Endothelial cell of umbilical vein (primary cell): ENCODE measurements at regions not wholly inside any gene's neighbourhood (a gene's known extent, or its start where the extent isn't known, plus 50 kb on each side); places are given as distances from the start of the nearest gene placed in this dataset.

Experiments used
- BruUV-seq: library from RNA; stranded (reverse); fragments of 400-500 nt; replicated peaks from 2 replicates; lab custom pipeline; 2021; lab: Mats Ljungman, UMichigan
- CTCF ChIA-PET: fragments of 300-600, 350-600 bp; sonication (Branson Sonifier 250); formaldehyde crosslinking; loops from one replicate; lab custom pipeline; 2021; ENCODE audit warnings: antibody characterized with exemption, inconsistent platforms; lab: Charles Lee
- POLR2A ChIA-PET: fragments of 300-600, 350-600 bp; sonication (Branson Sonifier 250); formaldehyde crosslinking; loops from one replicate; lab custom pipeline; 2021; ENCODE audit warnings: antibody characterized with exemption, inconsistent platforms; lab: Charles Lee
- DNase-seq: peaks from one replicate; pipeline ENCODE4 v3.0.0-alpha.2; 2011; ENCODE audit warnings: low read depth, low spot score
- FAIRE-seq: peaks from 2 replicates; lab custom pipeline; 2011; peaks lifted over from hg19 to GRCh38; lab: Jason Lieb, UNC
- H2AFZ ChIP-seq: 2 replicates; pipeline ENCODE4 v1.6.0; 2012; ENCODE audit warnings: low read depth, low read length, control low read depth, inconsistent platforms
- H3K27ac ChIP-seq: 2 replicates; pipeline ENCODE4 v1.5.1; 2011; ENCODE audit warnings: low read depth, mild to moderate bottlenecking, control low read depth, low read length, moderate library complexity; ENCODE audit not compliant: insufficient read depth
- H3K27me3 ChIP-seq, 2 experiments: 2 replicates each; pipeline versions ENCODE4 v1.6.0 to v1.6.1; 2011; ENCODE audit warnings: low read length in 2 of 2, mixed read lengths in 1 of 2; ENCODE audit not compliant: control insufficient read depth in 2 of 2, insufficient read depth in 2 of 2
- H3K36me3 ChIP-seq, 2 experiments: 2 replicates in 1 of 2; 3 replicates in 1 of 2; pipeline ENCODE4 v1.5.1; 2011; ENCODE audit warnings: low read length in 2 of 2, mild to moderate bottlenecking in 1 of 2, moderate library complexity in 1 of 2; ENCODE audit not compliant: control insufficient read depth in 2 of 2, insufficient read depth in 2 of 2; ENCODE audit errors: extremely low read depth in 1 of 2
- H3K4me1 ChIP-seq: 3 replicates; pipeline ENCODE4 v1.5.1; 2011; ENCODE audit warnings: mild to moderate bottlenecking, low read length; ENCODE audit not compliant: control insufficient read depth, insufficient read depth; ENCODE audit errors: extremely low read depth
- H3K4me2 ChIP-seq: 2 replicates; pipeline ENCODE4 v1.6.1; 2011; ENCODE audit warnings: low read length, control low read depth, mixed read lengths; ENCODE audit not compliant: insufficient read depth
- H3K4me3 ChIP-seq, 3 experiments: fragments of 200-600 bp in 1 of 3; sonication (generic), shearing (Covaris generic) in 1 of 3; replicated peaks in 1 of 3; 2 replicates each; pipeline ENCODE4 v1.5.1; 2011 to 2016; ENCODE audit warnings: control low read depth in 3 of 3, low read length in 3 of 3, mild to moderate bottlenecking in 2 of 3, inconsistent platforms in 1 of 3, low read depth in 1 of 3, moderate library complexity in 1 of 3; ENCODE audit not compliant: insufficient read depth in 1 of 3
- H3K79me2 ChIP-seq: 2 replicates; pipeline ENCODE4 v1.6.0; 2012; ENCODE audit warnings: low read length, inconsistent platforms; ENCODE audit not compliant: control insufficient read depth, insufficient read depth
- H3K9ac ChIP-seq: replicated peaks from 2 replicates; pipeline ENCODE3; 2011; ENCODE audit warnings: low read length, control low read depth; ENCODE audit not compliant: insufficient read depth; ENCODE audit errors: extremely low read depth
- H3K9me1 ChIP-seq: replicated peaks from 3 replicates; pipeline ENCODE4 v1.6.0; 2011; ENCODE audit warnings: mild to moderate bottlenecking, low read length; ENCODE audit not compliant: control insufficient read depth, insufficient read depth; ENCODE audit errors: extremely low read depth
- H3K9me3 ChIP-seq: replicated peaks from 2 replicates; pipeline ENCODE4 v1.5.1; 2012; ENCODE audit warnings: low read length, inconsistent platforms; ENCODE audit not compliant: control insufficient read depth, insufficient read depth
- H4K20me1 ChIP-seq: replicated peaks from 2 replicates; pipeline ENCODE3; 2011; ENCODE audit warnings: mild to moderate bottlenecking, low read length; ENCODE audit not compliant: control insufficient read depth, insufficient read depth; ENCODE audit errors: extremely low read depth
- EZH2 ChIP-seq: IDR thresholded peaks from 2 replicates; pipeline ENCODE4 v1.6.1; 2012; ENCODE audit warnings: borderline replicate concordance, low read depth, mild to moderate bottlenecking, moderate library complexity, low read length, inconsistent platforms; ENCODE audit not compliant: severe bottlenecking
- FOS ChIP-seq: IDR thresholded peaks from 2 replicates; pipeline ENCODE4 v1.6.1; 2011; ENCODE audit warnings: mild to moderate bottlenecking, low read length, moderate library complexity, borderline replicate concordance; ENCODE audit not compliant: insufficient read depth
- GATA2 ChIP-seq: IDR thresholded peaks from 2 replicates; pipeline ENCODE4 v1.7.0; 2011; ENCODE audit warnings: low read depth, mild to moderate bottlenecking, moderate library complexity, mixed read lengths, low read length; ENCODE audit not compliant: insufficient read length, insufficient read depth
- JUN ChIP-seq: IDR thresholded peaks from 2 replicates; pipeline ENCODE4 v1.6.1; 2011; ENCODE audit warnings: borderline replicate concordance, low read depth; ENCODE audit not compliant: insufficient read length, insufficient read depth
- MAX ChIP-seq: IDR thresholded peaks from 2 replicates; pipeline ENCODE4 v1.6.1; 2011; ENCODE audit not compliant: insufficient read depth, insufficient read length
- MYC ChIP-seq: IDR thresholded peaks from one replicate; pipeline ENCODE4 v1.6.1; 2011; ENCODE audit warnings: mild to moderate bottlenecking, low read depth, low read length
- POLR2A ChIP-seq: IDR thresholded peaks from 2 replicates; pipeline ENCODE4 v1.6.1; 2012; ENCODE audit warnings: low read depth, mild to moderate bottlenecking, control low read depth, low read length
- POLR2AphosphoS5 ChIP-seq: IDR thresholded peaks from 2 replicates; pipeline ENCODE4 v1.6.1; 2012; ENCODE audit warnings: low read depth, mild to moderate bottlenecking, control low read depth, low read length, moderate library complexity; ENCODE audit not compliant: insufficient read depth
- dilution Hi-C: fragments of 300-500 bp; cut with MboI; formaldehyde crosslinking; loops from one replicate; pipeline ENCODE4 v1.15.0; 2019; ENCODE audit warnings: low sequenced_read_pairs; ENCODE audit not compliant: extremely low pct_ligation_motif_present
- intact Hi-C: fragments of 100-400 bp; cut with micrococcal nuclease; formaldehyde crosslinking; loops from one replicate; pipeline ENCODE4 v1.10.0; 2022
- TF ChIP-seq, protein P1 (sequence below), 2 donors: IDR thresholded peaks; 1 replicate in 1 of 2; 2 replicates in 1 of 2; pipeline ENCODE4 v1.5.1; 2011; ENCODE audit warnings: low read length in 2 of 2, mild to moderate bottlenecking in 2 of 2, moderate library complexity in 2 of 2, control low read depth in 1 of 2, inconsistent platforms in 1 of 2, low read depth in 1 of 2; ENCODE audit not compliant: insufficient read depth in 1 of 2; ENCODE audit errors: extremely low read depth in 1 of 2

DNA sequence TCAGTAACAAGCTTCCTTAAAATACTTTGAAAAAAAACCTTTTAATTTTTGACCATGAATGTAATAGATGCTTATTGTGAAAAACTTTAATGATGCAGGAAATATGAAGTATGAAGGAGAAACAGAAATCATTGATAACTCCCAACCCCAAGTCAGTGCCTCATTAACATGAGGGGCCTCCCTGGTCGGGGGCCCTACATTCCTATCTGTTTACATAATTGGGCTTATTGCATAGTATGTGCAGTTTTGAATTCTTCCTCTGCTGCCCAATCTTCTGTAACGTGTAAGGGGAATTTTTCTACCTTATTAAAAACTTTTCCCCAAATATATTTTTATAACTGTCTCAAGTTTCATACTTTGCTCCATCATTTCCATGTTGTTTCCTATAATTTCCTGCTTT lies 63.0 kb downstream of the SLC25A47 start:
- FAIRE-seq, result peak; percentile 49
- POLR2A ChIA-PET, result interaction anchor here (1.1 to 1.4 kb wide), 2 partner anchors 11 to 260 kb away, joined by 5 to 7 read pairs; a partner anchor contains a TSS

More for the DNA sequence above, 63.0 kb downstream of the SLC25A47 start:
- Histone ChIP-seq H4K20me1 (no peaks in the 10 kb centered on the region), H3K4me3 (peak overlapping the region in 1 of 3 experiments; percentile 51), H3K4me1 (peaks cover 39% of the 10 kb centered on the region), H3K4me2 (peak overlapping the region; percentile 92), H3K27ac (peak overlapping the region; percentile 76), H2AFZ (no peak overlapping the region), H3K27me3 (no peaks in the 10 kb centered on the region), H3K79me2 (peaks cover 9% of the 10 kb centered on the region), H3K36me3 (peaks cover 0 to 3% of the 10 kb centered on the region in 2 experiments), H3K9me1 (no peaks in the 10 kb centered on the region), H3K9me3 (no peaks in the 10 kb centered on the region), H3K9ac (peak overlapping the region; percentile 70)
- dilution Hi-C loops, result no loop called here
- no TSS peak for BruUV-seq
- peak; percentile 47 for DNase-seq
- CTCF ChIA-PET, result interaction anchor here (0.8 to 8.3 kb wide), 42 partner anchors 9 to 1278 kb away, joined by 3 to 326 read pairs (median 6); partner anchors contain the start of gene WDR25
- TF ChIP-seq MAX (no peak), POLR2AphosphoS5 (no peak), JUN (no peak), GATA2 (no peak), POLR2A (no peak), MYC (no peak), EZH2 (no peak), FOS (no peak)
- TF ChIP-seq, protein P1, sequence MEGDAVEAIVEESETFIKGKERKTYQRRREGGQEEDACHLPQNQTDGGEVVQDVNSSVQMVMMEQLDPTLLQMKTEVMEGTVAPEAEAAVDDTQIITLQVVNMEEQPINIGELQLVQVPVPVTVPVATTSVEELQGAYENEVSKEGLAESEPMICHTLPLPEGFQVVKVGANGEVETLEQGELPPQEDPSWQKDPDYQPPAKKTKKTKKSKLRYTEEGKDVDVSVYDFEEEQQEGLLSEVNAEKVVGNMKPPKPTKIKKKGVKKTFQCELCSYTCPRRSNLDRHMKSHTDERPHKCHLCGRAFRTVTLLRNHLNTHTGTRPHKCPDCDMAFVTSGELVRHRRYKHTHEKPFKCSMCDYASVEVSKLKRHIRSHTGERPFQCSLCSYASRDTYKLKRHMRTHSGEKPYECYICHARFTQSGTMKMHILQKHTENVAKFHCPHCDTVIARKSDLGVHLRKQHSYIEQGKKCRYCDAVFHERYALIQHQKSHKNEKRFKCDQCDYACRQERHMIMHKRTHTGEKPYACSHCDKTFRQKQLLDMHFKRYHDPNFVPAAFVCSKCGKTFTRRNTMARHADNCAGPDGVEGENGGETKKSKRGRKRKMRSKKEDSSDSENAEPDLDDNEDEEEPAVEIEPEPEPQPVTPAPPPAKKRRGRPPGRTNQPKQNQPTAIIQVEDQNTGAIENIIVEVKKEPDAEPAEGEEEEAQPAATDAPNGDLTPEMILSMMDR (IDR thresholded peaks at IDR 0.05; ENCODE audit: extremely low read depth in 1 of 2, insufficient read depth in 1 of 2, low read depth in 1 of 2, low read length in 2 of 2), result no peak
- intact Hi-C loops, result loop anchor here (5.0 to 10.0 kb wide), 5 partner anchors 161 to 1279 kb away; no protein-coding TSS in a partner anchor
